ENCODE measurements at regions not wholly inside any gene's neighbourhood (a gene's known extent, or its start where the extent isn't known, plus 50 kb on each side); places are given as distances from the start of the nearest gene placed in this dataset.

DNA sequence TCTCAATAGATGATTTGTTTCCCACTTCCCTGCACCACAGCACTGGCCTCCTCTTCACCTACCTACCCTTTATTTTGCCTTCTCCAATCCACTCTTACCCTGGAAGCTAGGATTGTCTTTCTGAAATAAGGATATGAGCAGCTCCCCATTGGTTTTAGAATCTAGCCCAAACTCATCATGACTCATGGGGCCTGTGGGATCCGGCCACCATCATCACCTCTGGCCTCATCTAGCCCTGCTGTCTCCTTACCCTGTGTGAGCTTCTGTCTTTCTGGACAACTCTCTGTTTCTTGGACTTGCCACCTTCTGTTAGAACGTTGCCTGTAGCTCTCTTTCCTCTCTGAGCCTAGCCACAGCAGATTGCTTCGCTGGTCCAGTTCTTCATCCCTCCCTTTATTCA lies 277.1 kb downstream of the PAX1 start:
- Histone ChIP-seq H3K36me3 (ENCODE audit: control insufficient read depth, insufficient read depth, low read length) (no peaks in the 10 kb centered on the region; the same call in 1 of the 2 replicates), H3K4me3 (ENCODE audit: low read depth, low read length) (no peak overlapping the region), H3K9me3 (no peaks in the 10 kb centered on the region), H3K27me3 (replicated peaks; ENCODE audit: control insufficient read depth, insufficient read depth, low read length) (no peaks in the 10 kb centered on the region), H3K4me1 (no peaks in the 10 kb centered on the region)
- Mint-ChIP-seq H3K27me3 (ENCODE audit: insufficient read depth, unreplicated experiment) (peaks cover 9% of the 10 kb centered on the region), H3K4me1 (ENCODE audit: low read depth, unreplicated experiment) (peaks cover 18% of the 10 kb centered on the region), H3K9me3 (ENCODE audit: unreplicated experiment) (no peaks in the 10 kb centered on the region), H3K4me3 (ENCODE audit: unreplicated experiment) (no peak overlapping the region), H3K27ac (ENCODE audit: unreplicated experiment) (no peak overlapping the region), H3K36me3 (ENCODE audit: insufficient read depth, unreplicated experiment) (no peaks in the 10 kb centered on the region)
- ChIA-PET POLR2A (no interaction called here), CTCF (no interaction called here)
- TF ChIP-seq, protein P1, sequence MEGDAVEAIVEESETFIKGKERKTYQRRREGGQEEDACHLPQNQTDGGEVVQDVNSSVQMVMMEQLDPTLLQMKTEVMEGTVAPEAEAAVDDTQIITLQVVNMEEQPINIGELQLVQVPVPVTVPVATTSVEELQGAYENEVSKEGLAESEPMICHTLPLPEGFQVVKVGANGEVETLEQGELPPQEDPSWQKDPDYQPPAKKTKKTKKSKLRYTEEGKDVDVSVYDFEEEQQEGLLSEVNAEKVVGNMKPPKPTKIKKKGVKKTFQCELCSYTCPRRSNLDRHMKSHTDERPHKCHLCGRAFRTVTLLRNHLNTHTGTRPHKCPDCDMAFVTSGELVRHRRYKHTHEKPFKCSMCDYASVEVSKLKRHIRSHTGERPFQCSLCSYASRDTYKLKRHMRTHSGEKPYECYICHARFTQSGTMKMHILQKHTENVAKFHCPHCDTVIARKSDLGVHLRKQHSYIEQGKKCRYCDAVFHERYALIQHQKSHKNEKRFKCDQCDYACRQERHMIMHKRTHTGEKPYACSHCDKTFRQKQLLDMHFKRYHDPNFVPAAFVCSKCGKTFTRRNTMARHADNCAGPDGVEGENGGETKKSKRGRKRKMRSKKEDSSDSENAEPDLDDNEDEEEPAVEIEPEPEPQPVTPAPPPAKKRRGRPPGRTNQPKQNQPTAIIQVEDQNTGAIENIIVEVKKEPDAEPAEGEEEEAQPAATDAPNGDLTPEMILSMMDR (IDR thresholded peaks at IDR 0.05; ENCODE audit: insufficient read depth in 1 of 2, low read depth in 1 of 2, low read length in 1 of 2, severe bottlenecking in 1 of 2, unreplicated experiment in 1 of 2) = no peak
- DNase-seq = no peak
- intact Hi-C loops (cut with micrococcal nuclease; ENCODE audit: unreplicated experiment) = no loop called here
- no TSS peak for BruUV-seq (replicated peaks)

DNA sequence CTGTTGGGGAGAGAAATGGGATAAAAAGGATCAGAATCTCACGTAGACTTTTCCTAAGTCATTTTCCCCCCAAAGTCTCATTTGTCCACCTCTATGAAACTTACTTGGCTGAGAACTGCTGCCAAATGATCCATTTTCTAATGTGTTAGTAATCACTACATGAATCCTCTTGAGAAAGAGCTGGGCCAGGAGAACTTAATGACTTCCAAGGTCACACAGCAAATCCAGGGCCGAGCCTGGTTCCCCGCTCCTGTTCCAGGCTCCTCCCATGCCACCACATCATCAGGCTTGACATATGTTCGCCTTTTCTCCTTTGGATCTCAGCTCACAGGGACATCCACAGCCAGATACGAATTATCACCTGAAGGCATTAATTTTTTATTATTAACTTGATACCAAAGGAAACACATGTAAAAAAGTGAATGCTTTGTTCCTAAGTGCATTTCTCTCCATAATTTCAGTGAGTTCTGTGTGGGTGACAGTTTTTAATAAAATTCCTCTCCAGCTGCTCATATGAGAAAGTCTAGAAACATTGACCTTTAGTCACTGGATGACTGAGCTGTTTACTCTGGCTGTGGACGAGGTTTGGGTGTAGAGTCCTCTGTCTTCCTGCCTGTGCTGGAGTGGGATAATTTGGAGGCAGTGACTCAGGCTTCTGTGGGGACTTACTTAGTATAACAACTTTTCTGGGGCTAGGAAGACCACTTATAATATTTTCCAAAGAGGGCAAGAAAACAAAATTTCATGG lies 276.3 kb downstream of the PAX1 start:
- Mint-ChIP-seq H3K36me3 (ENCODE audit: insufficient read depth, unreplicated experiment) (no peaks in the 10 kb centered on the region), H3K9me3 (ENCODE audit: unreplicated experiment) (no peaks in the 10 kb centered on the region), H3K4me3 (ENCODE audit: unreplicated experiment) (no peak overlapping the region), H3K27me3 (ENCODE audit: insufficient read depth, unreplicated experiment) (peaks cover 9% of the 10 kb centered on the region), H3K4me1 (ENCODE audit: low read depth, unreplicated experiment) (peaks cover 18% of the 10 kb centered on the region), H3K27ac (ENCODE audit: unreplicated experiment) (no peak overlapping the region)
- BruUV-seq (replicated peaks) = no TSS peak
- H3K4me1 ChIP-seq = no peaks in the 10 kb centered on the region
- no peak overlapping the region for H3K4me3 ChIP-seq (ENCODE audit: low read depth, low read length)
- H3K36me3 ChIP-seq (ENCODE audit: control insufficient read depth, insufficient read depth, low read length) = no peaks in the 10 kb centered on the region; the same call in 1 of the 2 replicates
- H3K27me3 ChIP-seq (replicated peaks; ENCODE audit: control insufficient read depth, insufficient read depth, low read length) = no peaks in the 10 kb centered on the region
- TF ChIP-seq, protein P1 (IDR thresholded peaks at IDR 0.05; ENCODE audit: insufficient read depth in 1 of 2, low read depth in 1 of 2, low read length in 1 of 2, severe bottlenecking in 1 of 2, unreplicated experiment in 1 of 2) = no peak
- ChIA-PET POLR2A (no interaction called here), CTCF (no interaction called here)
- no peaks in the 10 kb centered on the region for H3K9me3 ChIP-seq
- no peak for DNase-seq
- intact Hi-C loops (cut with micrococcal nuclease; ENCODE audit: unreplicated experiment) = no loop called here

DNA sequence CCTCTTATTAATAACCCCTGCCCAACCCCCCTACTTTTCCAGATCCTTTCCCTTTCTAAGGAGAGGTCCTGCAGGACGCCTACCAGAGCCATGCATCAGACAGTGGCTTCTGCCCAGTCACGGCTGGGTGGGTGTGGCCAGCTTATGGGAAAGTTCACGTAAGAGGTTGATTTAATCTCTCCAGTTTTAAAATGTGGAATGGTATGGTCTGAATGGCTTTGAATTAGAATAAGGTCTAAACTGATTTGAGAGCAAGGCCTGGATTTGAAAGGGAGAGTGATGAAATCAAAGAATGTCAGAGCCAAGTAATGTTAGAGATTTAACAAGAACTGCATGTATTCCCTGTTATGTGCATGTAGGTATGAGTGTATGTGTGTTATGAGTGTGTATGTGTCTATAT lies 275.7 kb downstream of the PAX1 start:
- H3K36me3 ChIP-seq (ENCODE audit: control insufficient read depth, insufficient read depth, low read length) = no peaks in the 10 kb centered on the region; the same call in 1 of the 2 replicates
- no TSS peak for BruUV-seq (replicated peaks)
- TF ChIP-seq, protein P1 (IDR thresholded peaks at IDR 0.05; ENCODE audit: insufficient read depth in 1 of 2, low read depth in 1 of 2, low read length in 1 of 2, severe bottlenecking in 1 of 2, unreplicated experiment in 1 of 2) = no peak
- H3K27ac Mint-ChIP-seq (ENCODE audit: unreplicated experiment) = no peak overlapping the region
- no peak for DNase-seq
- H3K9me3 Mint-ChIP-seq (ENCODE audit: unreplicated experiment) = no peaks in the 10 kb centered on the region
- CTCF ChIA-PET = no interaction called here
- peaks cover 18% of the 10 kb centered on the region for H3K4me1 Mint-ChIP-seq (ENCODE audit: low read depth, unreplicated experiment)
- no peaks in the 10 kb centered on the region for H3K4me1 ChIP-seq
- H3K27me3 ChIP-seq (replicated peaks; ENCODE audit: control insufficient read depth, insufficient read depth, low read length) = no peaks in the 10 kb centered on the region
- peaks cover 9% of the 10 kb centered on the region for H3K27me3 Mint-ChIP-seq (ENCODE audit: insufficient read depth, unreplicated experiment)
- no peaks in the 10 kb centered on the region for H3K9me3 ChIP-seq
- H3K4me3 Mint-ChIP-seq (ENCODE audit: unreplicated experiment) = no peak overlapping the region
- POLR2A ChIA-PET = no interaction called here
- H3K36me3 Mint-ChIP-seq (ENCODE audit: insufficient read depth, unreplicated experiment) = no peaks in the 10 kb centered on the region
- intact Hi-C loops (cut with micrococcal nuclease; ENCODE audit: unreplicated experiment) = no loop called here
- no peak overlapping the region for H3K4me3 ChIP-seq (ENCODE audit: low read depth, low read length)

All from Caco-2 (cell line).